ENCODE measurements at regions not wholly inside any gene's neighbourhood (a gene's known extent, or its start where the extent isn't known, plus 50 kb on each side); places are given as distances from the start of the nearest gene placed in this dataset.
"Not testable (repeated sequence)": the region's sequence is repeated elsewhere in the genome, so short reads cannot be mapped to it uniquely, and the experiment has no call there.

DNA sequence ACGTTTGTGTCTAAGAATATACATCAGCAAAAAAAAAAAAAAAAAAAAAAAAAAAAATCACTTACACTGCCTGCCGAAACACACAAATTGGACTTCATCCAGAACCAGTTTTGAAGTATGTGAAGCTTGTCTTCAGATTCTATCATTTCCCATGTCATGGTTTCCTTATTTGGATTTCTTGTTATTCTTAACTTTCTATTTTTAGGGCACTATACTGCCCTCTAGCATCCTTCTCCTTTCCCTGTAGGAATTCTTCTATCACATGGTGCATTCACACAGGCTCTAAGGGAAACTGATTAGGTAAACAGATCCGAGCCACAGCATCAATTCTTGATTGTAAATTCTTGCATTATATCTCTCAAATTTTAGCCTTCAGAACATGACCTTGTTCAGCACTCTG lies 1507.5 kb downstream of the OLFM4 start:
- TF ChIP-seq, protein P1, sequence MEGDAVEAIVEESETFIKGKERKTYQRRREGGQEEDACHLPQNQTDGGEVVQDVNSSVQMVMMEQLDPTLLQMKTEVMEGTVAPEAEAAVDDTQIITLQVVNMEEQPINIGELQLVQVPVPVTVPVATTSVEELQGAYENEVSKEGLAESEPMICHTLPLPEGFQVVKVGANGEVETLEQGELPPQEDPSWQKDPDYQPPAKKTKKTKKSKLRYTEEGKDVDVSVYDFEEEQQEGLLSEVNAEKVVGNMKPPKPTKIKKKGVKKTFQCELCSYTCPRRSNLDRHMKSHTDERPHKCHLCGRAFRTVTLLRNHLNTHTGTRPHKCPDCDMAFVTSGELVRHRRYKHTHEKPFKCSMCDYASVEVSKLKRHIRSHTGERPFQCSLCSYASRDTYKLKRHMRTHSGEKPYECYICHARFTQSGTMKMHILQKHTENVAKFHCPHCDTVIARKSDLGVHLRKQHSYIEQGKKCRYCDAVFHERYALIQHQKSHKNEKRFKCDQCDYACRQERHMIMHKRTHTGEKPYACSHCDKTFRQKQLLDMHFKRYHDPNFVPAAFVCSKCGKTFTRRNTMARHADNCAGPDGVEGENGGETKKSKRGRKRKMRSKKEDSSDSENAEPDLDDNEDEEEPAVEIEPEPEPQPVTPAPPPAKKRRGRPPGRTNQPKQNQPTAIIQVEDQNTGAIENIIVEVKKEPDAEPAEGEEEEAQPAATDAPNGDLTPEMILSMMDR (conservative IDR thresholded peaks at IDR 0.05; ENCODE audit: low read depth, low read length), result no peak
- no peak for DNase-seq (ENCODE audit: low read depth)
- no peak overlapping the region for H3K4me3 ChIP-seq (ENCODE audit: low read depth, low read length)

DNA sequence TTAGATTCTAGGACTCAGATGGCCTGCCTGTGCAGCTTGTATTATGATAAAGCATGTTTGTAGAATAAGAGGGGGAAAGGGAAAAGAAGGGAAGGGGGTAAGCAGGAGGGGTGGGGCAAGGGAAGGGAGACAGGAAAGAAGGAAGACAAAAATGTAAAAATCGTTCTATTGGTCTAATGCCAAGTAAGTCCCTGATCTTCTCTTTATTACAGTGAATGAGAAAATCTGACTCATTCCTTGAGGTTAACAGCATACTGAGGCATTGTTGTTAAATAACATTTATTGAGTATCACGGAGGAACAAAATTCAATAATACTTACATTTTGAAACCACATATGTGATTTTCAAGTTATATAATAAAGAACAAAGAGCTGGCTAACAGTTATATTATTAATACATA lies 1534.7 kb downstream of the OLFM4 start:
- TF ChIP-seq, protein P1 (conservative IDR thresholded peaks at IDR 0.05; ENCODE audit: low read depth, low read length), result no peak
- no peak for DNase-seq (ENCODE audit: low read depth)
- no peak overlapping the region for H3K4me3 ChIP-seq (ENCODE audit: low read depth, low read length)

DNA sequence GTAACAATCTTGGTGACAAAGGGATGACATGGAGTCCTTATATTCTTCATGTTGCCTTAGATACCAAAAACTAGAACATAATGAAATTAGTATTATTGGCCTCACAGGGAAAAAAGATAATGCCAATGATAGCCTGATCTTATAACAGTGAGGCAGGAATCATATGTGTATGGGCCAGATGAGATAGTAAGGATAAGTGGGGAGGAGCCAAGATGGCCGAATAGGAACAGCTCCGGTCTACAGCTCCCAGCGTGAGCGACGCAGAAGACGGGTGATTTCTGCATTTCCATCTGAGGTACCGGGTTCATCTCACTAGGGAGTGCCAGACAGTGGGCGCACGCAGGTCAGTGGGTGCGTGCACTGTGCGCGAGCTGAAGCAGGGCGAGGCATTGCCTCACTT lies 1543.4 kb downstream of the OLFM4 start:
- H3K4me3 ChIP-seq (ENCODE audit: low read depth, low read length); DNase-seq (ENCODE audit: low read depth): not testable (repeated sequence)

DNA sequence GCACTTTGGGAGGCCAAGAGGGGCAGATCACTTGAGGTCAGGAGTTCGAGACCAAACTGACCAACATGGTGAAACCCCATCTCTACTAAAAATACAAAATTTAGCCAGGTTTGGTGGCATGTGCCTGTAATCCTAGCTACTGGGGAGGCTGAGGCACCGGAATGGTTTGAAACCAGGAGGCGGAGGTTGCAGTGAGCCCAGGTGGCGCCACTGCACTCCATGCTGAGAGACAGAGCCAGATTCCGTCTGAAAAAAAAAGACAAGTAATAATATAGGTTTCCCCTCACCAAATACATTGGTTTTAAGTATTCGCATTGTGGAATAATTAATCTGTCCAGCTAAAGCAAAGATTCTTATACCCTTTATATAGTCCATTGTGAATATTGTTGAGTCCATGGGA lies 1544.6 kb downstream of the OLFM4 start:
- TF ChIP-seq, protein P1 (conservative IDR thresholded peaks at IDR 0.05; ENCODE audit: low read depth, low read length), result no peak
- DNase-seq (ENCODE audit: low read depth), result no peak

DNA sequence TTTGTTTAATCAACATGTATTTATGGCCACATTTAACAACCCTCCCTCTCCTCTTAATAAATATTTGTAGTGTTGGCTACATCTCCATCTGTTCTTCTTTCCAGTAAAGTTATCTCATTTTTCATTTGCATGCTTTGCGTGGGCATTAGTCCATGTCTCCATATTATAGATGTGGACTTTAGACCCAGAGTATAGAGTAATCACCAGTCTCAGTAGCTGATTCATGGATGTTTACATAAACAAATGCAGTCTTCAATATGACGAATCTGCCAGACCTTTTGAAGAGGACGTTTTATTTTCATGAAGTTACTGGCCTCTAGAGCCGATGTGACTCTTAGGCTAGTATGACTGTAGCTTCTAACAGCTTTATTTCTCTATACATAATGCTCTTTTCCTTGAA lies 1546.2 kb downstream of the OLFM4 start:
- H3K4me3 ChIP-seq (ENCODE audit: low read depth, low read length), result no peak overlapping the region
- TF ChIP-seq, protein P1 (conservative IDR thresholded peaks at IDR 0.05; ENCODE audit: low read depth, low read length), result no peak
- DNase-seq (ENCODE audit: low read depth), result no peak

More for the DNA sequence above, 1544.6 kb downstream of the OLFM4 start:
- H3K4me3 ChIP-seq (ENCODE audit: low read depth, low read length), result no peak overlapping the region

DNA sequence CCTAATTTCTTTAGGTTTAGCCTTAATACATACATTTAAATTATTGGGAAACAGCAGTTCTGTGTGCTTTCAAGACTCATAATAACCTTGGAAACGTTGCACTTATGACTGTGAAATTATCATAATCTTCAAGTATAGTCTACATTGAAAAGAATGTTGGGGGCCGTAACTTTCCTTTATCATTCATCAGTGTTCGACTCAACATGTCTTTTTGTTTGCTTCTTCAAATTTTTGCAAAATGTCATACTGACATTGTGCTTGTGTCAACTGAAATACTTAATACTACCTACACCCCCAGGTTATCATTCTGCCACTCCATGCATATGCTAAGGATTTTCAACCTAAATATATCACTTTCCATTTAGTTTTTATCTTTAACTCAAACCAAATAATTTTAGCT lies 1562.9 kb downstream of the OLFM4 start:
- H3K4me3 ChIP-seq (ENCODE audit: low read depth, low read length), result no peak overlapping the region
- TF ChIP-seq, protein P1 (conservative IDR thresholded peaks at IDR 0.05; ENCODE audit: low read depth, low read length), result no peak
- DNase-seq (ENCODE audit: low read depth), result no peak

DNA sequence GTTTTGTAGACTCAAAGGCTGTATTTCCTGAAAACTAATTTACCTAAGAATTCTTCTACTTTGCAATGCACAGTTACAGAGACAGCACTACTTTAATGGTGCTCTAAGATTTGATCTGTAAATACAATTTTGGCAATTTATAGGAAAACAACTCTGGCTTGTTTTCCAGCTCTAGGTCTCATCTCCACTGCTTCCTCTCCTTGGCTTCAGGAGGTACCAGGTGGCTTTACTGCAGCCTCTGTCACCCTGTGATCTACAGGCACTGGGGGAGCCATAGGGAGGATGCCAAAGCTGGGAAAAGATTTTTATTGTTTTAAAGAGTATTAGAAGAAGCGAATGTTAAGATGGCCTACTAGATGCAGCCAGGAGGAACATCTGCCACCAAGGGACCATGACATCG lies 1563.6 kb downstream of the OLFM4 start:
- no peak for DNase-seq (ENCODE audit: low read depth)
- no peak overlapping the region for H3K4me3 ChIP-seq (ENCODE audit: low read depth, low read length)
- TF ChIP-seq, protein P1 (conservative IDR thresholded peaks at IDR 0.05; ENCODE audit: low read depth, low read length), result no peak

DNA sequence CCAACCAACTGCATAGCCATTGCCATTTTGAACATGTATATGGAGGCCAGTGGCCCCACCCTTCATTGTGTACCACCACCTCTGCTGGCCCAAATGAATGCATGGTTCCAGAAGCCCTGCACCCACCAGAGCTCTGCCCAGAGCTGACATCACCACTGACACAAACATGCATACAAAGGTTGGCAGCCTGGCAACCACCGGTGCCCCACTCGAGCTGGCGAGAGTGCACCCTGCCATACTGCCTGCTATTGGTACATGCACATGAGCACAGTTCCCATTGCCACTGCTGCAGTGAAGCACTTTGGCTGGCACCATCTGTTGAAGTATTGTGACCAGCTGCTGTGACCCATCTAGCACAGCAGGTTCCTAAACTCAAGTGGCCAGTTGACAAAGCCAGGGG lies 1564.9 kb downstream of the OLFM4 start:
- TF ChIP-seq, protein P1 (conservative IDR thresholded peaks at IDR 0.05; ENCODE audit: low read depth, low read length), result no peak
- no peak overlapping the region for H3K4me3 ChIP-seq (ENCODE audit: low read depth, low read length)
- no peak for DNase-seq (ENCODE audit: low read depth)
